ENCODE measurements at regions not wholly inside any gene's neighbourhood (a gene's known extent, or its start where the extent isn't known, plus 50 kb on each side); places are given as distances from the start of the nearest gene placed in this dataset.

DNA sequence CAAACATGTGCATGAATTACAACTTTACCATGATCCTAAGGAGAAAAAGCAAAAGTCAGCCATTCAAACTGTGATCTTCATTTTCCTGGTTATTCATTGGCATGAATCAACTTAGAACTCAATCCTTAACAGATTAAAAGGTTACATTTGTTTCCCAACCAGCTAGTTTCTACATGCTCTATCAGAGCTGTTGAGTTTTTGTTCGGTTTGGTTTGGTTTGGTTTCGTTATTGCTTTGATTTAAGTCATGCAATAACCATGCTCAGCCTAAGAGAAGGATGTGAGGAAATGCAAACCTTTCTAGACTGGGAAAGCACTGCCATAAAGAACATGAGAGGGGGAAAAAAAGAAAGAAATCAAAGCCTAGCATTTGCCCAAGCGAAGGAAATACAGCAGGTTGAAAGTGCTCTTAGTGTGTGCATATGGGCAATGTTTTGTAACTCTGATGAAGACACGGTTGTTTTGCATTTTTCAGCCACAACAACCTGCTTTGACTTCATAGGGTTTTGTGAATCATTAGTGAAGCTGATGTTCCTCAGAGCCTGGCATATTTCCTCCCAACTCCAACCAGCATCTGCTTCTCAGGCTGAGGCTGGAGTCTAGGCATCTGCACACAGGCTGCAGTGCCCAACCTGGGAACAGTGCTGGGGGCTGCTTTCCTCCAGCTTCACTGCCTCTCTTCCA lies 234.3 kb downstream of the ZNF674 start:
- no peak for TF ChIP-seq CTCF (IDR thresholded peaks at IDR 0.05)
- no peak for TF ChIP-seq EZH2phosphoT487 (IDR thresholded peaks at IDR 0.05)
- TF ChIP-seq EZH2 (IDR thresholded peaks at IDR 0.05) = no peak

All from neural progenitor cell (in vitro differentiated cells).